Hepatocyte (in vitro differentiated cells): ENCODE measurements at regions not wholly inside any gene's neighbourhood (a gene's known extent, or its start where the extent isn't known, plus 50 kb on each side); places are given as distances from the start of the nearest gene placed in this dataset.

ENCODE experiments used
- CTCF ChIP-seq: fragments of 200-600 bp; sonication (generic); IDR thresholded peaks from 2 replicates; pipeline ENCODE4 v1.5.1; 2016; ENCODE audit warnings: antibody characterized with exemption, mild to moderate bottlenecking; ENCODE audit not compliant: poor library complexity
- EZH2 ChIP-seq: fragments of 200-600 bp; sonication (generic); IDR thresholded peaks from 2 replicates; pipeline ENCODE4 v1.6.1; 2016; ENCODE audit warnings: antibody characterized with exemption, mild to moderate bottlenecking, borderline replicate concordance

DNA sequence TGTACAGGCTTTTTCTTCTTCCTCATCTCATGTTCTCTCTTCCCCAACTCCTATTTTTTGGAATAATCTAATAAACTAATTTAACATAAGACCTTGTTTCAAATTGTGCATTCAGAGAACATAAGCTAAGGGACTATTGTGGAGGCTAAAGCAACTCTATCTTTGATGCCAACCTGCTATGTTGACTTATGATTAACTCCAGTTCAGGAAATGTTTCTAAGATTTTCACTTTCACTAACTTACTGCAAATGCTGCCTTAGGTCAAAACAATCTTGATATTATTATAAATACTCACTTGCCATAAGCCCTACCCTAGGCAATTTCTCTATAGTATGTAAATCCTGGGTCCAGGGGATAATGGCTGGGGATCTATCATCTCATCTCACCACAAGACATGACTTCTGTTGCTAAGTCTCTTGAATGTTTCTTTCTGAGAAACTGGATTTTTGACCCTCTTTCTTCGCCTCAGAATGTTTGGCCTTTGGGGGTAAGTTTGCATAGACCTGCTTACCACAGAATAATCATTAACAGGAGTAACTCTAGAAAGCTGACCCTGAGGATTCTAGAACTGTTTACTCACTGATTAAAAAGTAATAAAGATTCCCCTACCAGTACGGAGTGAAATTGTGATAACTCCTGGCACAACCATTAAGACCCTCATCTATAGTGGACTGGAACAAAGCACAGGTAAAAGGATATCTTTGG is 768.1 kb downstream of the GBE1 start:
- TF ChIP-seq CTCF (no peak), EZH2 (no peak)
